HepG2 (cell line): ENCODE measurements at regions not wholly inside any gene's neighbourhood (a gene's known extent, or its start where the extent isn't known, plus 50 kb on each side); places are given as distances from the start of the nearest gene placed in this dataset.
A peak's percentile ranks its signal among the peaks of the same experiment; 100 is the strongest.

Source experiments
- ATAC-seq: fragments of 200-7000 bp; cut with Tn5 transposase; 3 replicates; pipeline ENCODE4 v1.9.1; 2020; ENCODE audit warnings: mild to moderate bottlenecking, moderate library complexity
- BruUV-seq: library from RNA; stranded (reverse); fragments of 400-500 nt; replicated peaks from 2 replicates; lab custom pipeline; 2021; lab: Mats Ljungman, UMichigan
- CTCF ChIA-PET: fragments of 300-600 bp; formaldehyde crosslinking; extraction: SDS; loops from one replicate; lab custom pipeline; 2021; ENCODE audit warnings: low total read pairs, inconsistent platforms, low intra/inter-chr PET ratio; lab: Yijun Ruan, JAX
- POLR2A ChIA-PET: fragments of 350-600 bp; sonication (Branson Sonifier 250); formaldehyde crosslinking; loops from one replicate; lab custom pipeline; 2020; ENCODE audit warnings: antibody characterized with exemption, inconsistent platforms; lab: Yijun Ruan, JAX
- DNase-seq: peaks from one replicate; pipeline ENCODE4 v3.0.0-alpha.2; 2015; ENCODE audit warnings: low spot score
- FAIRE-seq: peaks from 3 replicates; lab custom pipeline; 2011; peaks lifted over from hg19 to GRCh38; lab: Jason Lieb, UNC
- H2AFZ ChIP-seq: one replicate; pipeline ENCODE4 v1.6.1; 2011; ENCODE audit warnings: low read length, inconsistent platforms
- H3K27ac ChIP-seq: fragments of 300-600 bp; 3 replicates; pipeline ENCODE4 v1.8.0; 2011; ENCODE audit warnings: mixed run types, mild to moderate bottlenecking, mixed read lengths, low read length, inconsistent platforms; ENCODE audit not compliant: insufficient read depth; ENCODE audit errors: extremely low read length
- H3K27me3 ChIP-seq, 2 experiments: fragments of 200-600 bp in 1 of 2; 2 replicates in 1 of 2; 3 replicates in 1 of 2; pipeline versions ENCODE4 v1.6.0 to v1.8.0; 2011; ENCODE audit warnings: low read length in 2 of 2, mild to moderate bottlenecking in 2 of 2, moderate library complexity in 2 of 2, inconsistent platforms in 1 of 2; ENCODE audit not compliant: insufficient read depth in 2 of 2, control insufficient read depth in 1 of 2
- H3K36me3 ChIP-seq, 2 experiments: fragments of 200-600 bp in 1 of 2; replicated peaks in 1 of 2; 2 replicates in 1 of 2; 3 replicates in 1 of 2; pipeline versions ENCODE4 v1.5.1 to v1.8.0; 2011; ENCODE audit warnings: low read length in 2 of 2, inconsistent platforms in 1 of 2; ENCODE audit not compliant: insufficient read depth in 2 of 2, control insufficient read depth in 1 of 2
- H3K4me1 ChIP-seq: 2 replicates; pipeline ENCODE4 v1.5.1; 2012; ENCODE audit warnings: low read length, inconsistent platforms; ENCODE audit not compliant: insufficient read depth
- H3K4me2 ChIP-seq: 2 replicates; pipeline ENCODE4 v1.6.0; 2011; ENCODE audit warnings: low read depth, low read length, inconsistent platforms
- H3K4me3 ChIP-seq, 3 experiments: fragments of 200-600 bp in 1 of 3; sonication (generic), shearing (Covaris generic) in 1 of 3; replicated peaks in 1 of 3; 2 replicates each; pipeline ENCODE4 v1.5.1; 2011 to 2016; ENCODE audit warnings: low read length in 3 of 3, inconsistent platforms in 2 of 3, low read depth in 2 of 3, mild to moderate bottlenecking in 2 of 3, control low read depth in 1 of 3, mixed read lengths in 1 of 3; ENCODE audit not compliant: insufficient read depth in 1 of 3
- H3K79me2 ChIP-seq: one replicate; pipeline ENCODE4 v1.6.1; 2011; ENCODE audit warnings: low read length, inconsistent platforms; ENCODE audit not compliant: insufficient read depth
- H3K9ac ChIP-seq: 2 replicates; pipeline ENCODE4 v1.6.0; 2011; ENCODE audit warnings: mild to moderate bottlenecking, low read depth, low read length, inconsistent platforms; ENCODE audit not compliant: insufficient read depth
- H3K9me3 ChIP-seq: 2 replicates; pipeline ENCODE4 v1.5.1; 2012; ENCODE audit warnings: mild to moderate bottlenecking, low read length
- H4K20me1 ChIP-seq: 2 replicates; pipeline ENCODE4 v1.6.0; 2011; ENCODE audit warnings: inconsistent platforms, mild to moderate bottlenecking, low read length, moderate library complexity; ENCODE audit not compliant: insufficient read depth
- ATRX ChIP-seq: sonication (generic); formaldehyde crosslinking; IDR thresholded peaks from 2 replicates; pipeline ENCODE4 v1.4.0; 2020; ENCODE audit warnings: missing genetic modification reagents, borderline replicate concordance
- CREB1 ChIP-seq, 2 experiments: fragments of 450-650 bp in 1 of 2; IDR thresholded peaks; 2 replicates each; pipeline ENCODE4 v1.6.1; 2016 to 2017; ENCODE audit warnings: control low read depth in 1 of 2, mild to moderate bottlenecking in 1 of 2, missing compliant biosample characterization in 1 of 2, missing genetic modification characterization in 1 of 2
- HOXA9 ChIP-seq: sonication (generic); formaldehyde crosslinking; IDR thresholded peaks from 2 replicates; pipeline ENCODE4 v1.8.1; 2022; ENCODE audit warnings: missing genetic modification reagents, mild to moderate bottlenecking, moderate library complexity, borderline replicate concordance
- HOXD1 ChIP-seq: sonication (generic); formaldehyde crosslinking; IDR thresholded peaks from 2 replicates; pipeline ENCODE4 v1.5.0; 2020; ENCODE audit warnings: missing genetic modification reagents
- MAFG ChIP-seq: sonication (generic); formaldehyde crosslinking; IDR thresholded peaks from 2 replicates; pipeline ENCODE4 v1.5.1; 2020; ENCODE audit warnings: mild to moderate bottlenecking, missing genetic modification reagents
- MIXL1 ChIP-seq: IDR thresholded peaks from 2 replicates; pipeline ENCODE4 v1.6.1; 2016
- MTERF4 ChIP-seq: sonication (generic); formaldehyde crosslinking; IDR thresholded peaks from 2 replicates; pipeline ENCODE4 v1.8.0; 2023; ENCODE audit warnings: mild to moderate bottlenecking, missing genetic modification reagents
- NFIB ChIP-seq: sonication (generic); formaldehyde crosslinking; IDR thresholded peaks from 2 replicates; pipeline ENCODE4 v1.9.0; 2021; ENCODE audit warnings: missing genetic modification reagents, mild to moderate bottlenecking, borderline replicate concordance
- NKX3-1 ChIP-seq: sonication (generic); formaldehyde crosslinking; IDR thresholded peaks from 2 replicates; pipeline ENCODE4 v1.5.0; 2020; ENCODE audit warnings: missing genetic modification reagents
- RFXANK ChIP-seq: IDR thresholded peaks from 2 replicates; pipeline ENCODE4 v1.6.1; 2016
- SMAD3 ChIP-seq: sonication (generic); formaldehyde crosslinking; IDR thresholded peaks from 2 replicates; pipeline ENCODE4 v1.4.0; 2020; ENCODE audit warnings: missing genetic modification reagents
- SMC3 ChIP-seq: IDR thresholded peaks from 2 replicates; pipeline ENCODE4 v1.6.1; 2011; ENCODE audit warnings: low read length, improper control_type of control experiment
- SOX13 ChIP-seq, 3 experiments: fragments of 450-650 bp in 1 of 3; sonication (generic) in 1 of 3; formaldehyde crosslinking in 1 of 3; IDR thresholded peaks in 2 of 3; conservative IDR thresholded peaks in 1 of 3; 2 replicates each; pipeline versions ENCODE4 v1.5.0 to v1.6.1; 2016 to 2020; ENCODE audit warnings: antibody characterized with exemption in 1 of 3, mild to moderate bottlenecking in 1 of 3, missing compliant biosample characterization in 1 of 3, missing genetic modification reagents in 1 of 3, moderate library complexity in 1 of 3
- TERF1 ChIP-seq: sonication (generic); formaldehyde crosslinking; IDR thresholded peaks from 2 replicates; pipeline ENCODE4 v1.8.0; 2022; ENCODE audit warnings: mild to moderate bottlenecking, missing genetic modification reagents, moderate library complexity
- TFAP4 ChIP-seq: sonication (generic); IDR thresholded peaks from 2 replicates; pipeline ENCODE4 v1.6.1; 2016; ENCODE audit warnings: low read depth, borderline replicate concordance
- THRA ChIP-seq: sonication (generic); formaldehyde crosslinking; IDR thresholded peaks from 2 replicates; pipeline ENCODE4 v1.4.0; 2020; ENCODE audit warnings: missing genetic modification reagents, borderline replicate concordance
- ZNF460 ChIP-seq: sonication (generic); formaldehyde crosslinking; IDR thresholded peaks from 2 replicates; pipeline ENCODE4 v1.5.1; 2020; ENCODE audit warnings: missing genetic modification reagents, mild to moderate bottlenecking, borderline replicate concordance
- ZNF468 ChIP-seq: sonication (generic); formaldehyde crosslinking; IDR thresholded peaks from 2 replicates; pipeline ENCODE4 v1.8.0; 2022; ENCODE audit warnings: mild to moderate bottlenecking, moderate library complexity, missing genetic modification reagents
- WGBS: methylation state at CpG from one replicate; pipeline ENCODE4 v1.1.6; 2017; ENCODE audit warnings: low lambda C conversion rate; 5-methylcytosine and 5-hydroxymethylcytosine counted together
- in situ Hi-C: cut with HindIII; loops from 2 replicates; pipeline ENCODE4 v1.10.0; 2017; ENCODE audit warnings: low pct_unique_long_range_greater_than_20kb; ENCODE audit not compliant: extremely low pct_ligation_motif_present
- intact Hi-C: fragments of 100-400 bp; cut with micrococcal nuclease; formaldehyde crosslinking; loops from one replicate; pipeline ENCODE4 v1.10.0; 2022; ENCODE audit not compliant: unreplicated experiment

- Histone ChIP-seq H3K9ac (no peak overlapping the region), H3K79me2 (no peaks in the 10 kb centered on the region), H3K9me3 (no peaks in the 10 kb centered on the region), H3K27me3 (peaks cover 2 to 10% of the 10 kb centered on the region in 2 experiments; a peak in 2 of 5 replicates), H3K4me3 (no peak overlapping the region), H4K20me1 (no peaks in the 10 kb centered on the region), H3K4me2 (no peak overlapping the region), H2AFZ (no peak overlapping the region), H3K36me3 (no peaks in the 10 kb centered on the region), H3K4me1 (no peaks in the 10 kb centered on the region), H3K27ac (no peak overlapping the region)
- intact Hi-C loops (loop anchor here (1.0 to 5.0 kb wide), 7 partner anchors 60 to 901 kb away; no protein-coding TSS in a partner anchor), in situ Hi-C loops (loop anchor here (5.0 to 10.0 kb wide), 2 partner anchors 666 to 698 kb away; no protein-coding TSS in a partner anchor)
- ATAC-seq (peak; percentile 100), DNase-seq (peak; percentile 82), FAIRE-seq (peak; percentile 86)
- POLR2A ChIA-PET, result interaction anchor here (0.7 kb wide), 1 partner anchor 649 kb away, joined by 3 read pairs; no protein-coding TSS in a partner anchor
- CTCF ChIA-PET, result interaction anchor here (1.1 to 3.1 kb wide), 7 partner anchors 117 to 711 kb away, joined by 3 to 65 read pairs (median 18); no protein-coding TSS in a partner anchor
- BruUV-seq, result no TSS peak
- 11% methylated on average over 10 of the region's 10 CpGs for WGBS
- TF ChIP-seq MAFG (no peak), ATRX (no peak), MTERF4 (CRISPR knock-in tag) (no peak), CREB1 (IDR thresholded peaks at IDR 0.05) (no peak), CREB1 (CRISPR knock-in tag; IDR thresholded peaks at IDR 0.05) (no peak), SOX13 (IDR thresholded peaks at IDR 0.05) (no peak), SOX13 (CRISPR knock-in tag; conservative IDR thresholded peaks at IDR 0.05 in 1 of 2, IDR thresholded peaks at IDR 0.05 in 1 of 2) (no peak), NKX3-1 (CRISPR knock-in tag) (no peak), TERF1 (CRISPR knock-in tag) (no peak), HOXD1 (CRISPR knock-in tag) (no peak), THRA (0 out of 2 replicates have a peak, but pooled peaks have one; percentile 39), SMC3 (peak; percentile 99), ZNF468 (CRISPR knock-in tag) (no peak), ZNF460 (CRISPR knock-in tag) (no peak), SMAD3 (CRISPR knock-in tag) (peak; percentile 64; the same call in 1 of the 2 replicates), MIXL1 (peak; percentile 74), NFIB (CRISPR knock-in tag) (no peak), TFAP4 (no peak), RFXANK (CRISPR knock-in tag) (no peak), HOXA9 (no peak)
These were observed 126.8 kb downstream of the ALDH8A1 start for GRCh38 chr6:134822920-134823709.
